GM19463 (cell line): ENCODE measurements at regions not wholly inside any gene's neighbourhood (a gene's known extent, or its start where the extent isn't known, plus 50 kb on each side); places are given as distances from the start of the nearest gene placed in this dataset.

ENCODE experiments used
- ATAC-seq: cut with Tn5 transposase; IDR thresholded peaks from one replicate; pipeline ENCODE4 v1.9.1; 2021; ENCODE audit warnings: mild to moderate bottlenecking, moderate library complexity; ENCODE audit not compliant: unreplicated experiment

- ATAC-seq, result no peak
These were observed 65.8 kb upstream of the CHD1 start for GRCh38 chr5:98994611-98995010.

GRCh38 chr5:98993512-98993911 is 64.7 kb upstream of the CHD1 start:
- no peak for ATAC-seq

- ATAC-seq, result no peak
These were observed 63.7 kb upstream of the CHD1 start for GRCh38 chr5:98992552-98992951.

GRCh38 chr5:98989727-98990126 is 60.9 kb upstream of the CHD1 start:
- no peak for ATAC-seq

GRCh38 chr5:98986587-98986986 is 57.8 kb upstream of the CHD1 start:
- ATAC-seq, result no peak

GRCh38 chr5:98982880-98983279 is 54.1 kb upstream of the CHD1 start:
- ATAC-seq, result no peak
